OCI-LY1 (cell line): ENCODE measurements at regions not wholly inside any gene's neighbourhood (a gene's known extent, or its start where the extent isn't known, plus 50 kb on each side); places are given as distances from the start of the nearest gene placed in this dataset.

Experiments
- H2AFZ ChIP-seq: fragments of 200-600 bp; sonication (generic), shearing (Covaris generic); 2 replicates; pipeline ENCODE4 v1.6.0; 2014; ENCODE audit warnings: antibody characterized with exemption, mild to moderate bottlenecking, low read length
- H3F3A ChIP-seq: fragments of 200-600 bp; sonication (generic), shearing (Covaris generic); 2 replicates; pipeline ENCODE4 v1.6.0; 2014; ENCODE audit warnings: mild to moderate bottlenecking, antibody characterized with exemption, low read length, moderate library complexity; ENCODE audit not compliant: insufficient read depth
- H3K27ac ChIP-seq: fragments of 200-600 bp; sonication (generic); 2 replicates; pipeline ENCODE4 v1.5.1; 2014; ENCODE audit warnings: low read length, mixed run types, mild to moderate bottlenecking, low read depth; ENCODE audit not compliant: poor library complexity, severe bottlenecking
- H3K27me3 ChIP-seq: fragments of 200-600 bp; sonication (generic); 2 replicates; pipeline ENCODE4 v1.6.0; 2014; ENCODE audit warnings: antibody characterized with exemption, mild to moderate bottlenecking, low read length, moderate library complexity; ENCODE audit not compliant: insufficient read depth
- H3K36me3 ChIP-seq: fragments of 200-600 bp; sonication (generic); 2 replicates; pipeline ENCODE4 v1.6.1; 2014; ENCODE audit warnings: mild to moderate bottlenecking, antibody characterized with exemption, low read length, moderate library complexity, mixed read lengths; ENCODE audit not compliant: insufficient read depth
- H3K4me1 ChIP-seq: fragments of 200-600 bp; sonication (generic); 2 replicates; pipeline ENCODE4 v1.5.1; 2014; ENCODE audit warnings: mild to moderate bottlenecking, low read length, moderate library complexity; ENCODE audit not compliant: insufficient read depth, severe bottlenecking
- H3K4me2 ChIP-seq: fragments of 200-600 bp; sonication (generic), shearing (Covaris generic); 2 replicates; pipeline ENCODE4 v1.6.1; 2014; ENCODE audit warnings: low read length
- H3K4me3 ChIP-seq: fragments of 200-600 bp; sonication (generic); 2 replicates; pipeline ENCODE4 v1.5.1; 2014; ENCODE audit warnings: low read length, low read depth, mild to moderate bottlenecking, mixed read lengths; ENCODE audit not compliant: poor library complexity, severe bottlenecking
- H3K79me2 ChIP-seq: fragments of 200-600 bp; shearing (Covaris generic); 2 replicates; pipeline ENCODE4 v1.6.1; 2016; ENCODE audit warnings: mixed run types, low read length, mixed read lengths; ENCODE audit not compliant: insufficient read depth
- H3K9ac ChIP-seq: fragments of 200-600 bp; sonication (generic), shearing (Covaris generic); 2 replicates; pipeline ENCODE4 v1.6.1; 2014; ENCODE audit warnings: mild to moderate bottlenecking, low read length, mixed read lengths
- H3K9me2 ChIP-seq: fragments of 200-600 bp; sonication (generic), shearing (Covaris generic); 2 replicates; pipeline ENCODE4 v1.6.1; 2014; ENCODE audit warnings: low read depth, mild to moderate bottlenecking, low read length, mixed read lengths
- H3K9me3 ChIP-seq: fragments of 200-600 bp; shearing (Covaris generic); 2 replicates; pipeline ENCODE4 v1.6.1; 2014; ENCODE audit warnings: low read length, mixed read lengths
- H4K20me1 ChIP-seq: fragments of 200-600 bp; sonication (generic), shearing (Covaris generic); 2 replicates; pipeline ENCODE4 v1.6.0; 2016; ENCODE audit warnings: mild to moderate bottlenecking, low read length; ENCODE audit not compliant: insufficient read depth
- EZH2 ChIP-seq: fragments of 200-600 bp; sonication (generic), shearing (Covaris generic); IDR thresholded peaks from 2 replicates; pipeline ENCODE4 v1.8.0; 2017; ENCODE audit warnings: borderline replicate concordance, mixed run types, mild to moderate bottlenecking, antibody characterized with exemption, low read length, moderate library complexity, mixed read lengths
- TF ChIP-seq, protein P1 (sequence below): fragments of 200-600 bp; sonication (generic), shearing (Covaris generic); IDR thresholded peaks from 2 replicates; pipeline ENCODE4 v1.5.1; 2017; ENCODE audit warnings: mild to moderate bottlenecking, antibody characterized with exemption, low read length, moderate library complexity, mixed read lengths

GRCh38 chr5:89097103-89097502 lies 214.1 kb upstream of the MEF2C start:
- no peaks in the 10 kb centered on the region for H3K9me2 ChIP-seq
- TF ChIP-seq, protein P1, sequence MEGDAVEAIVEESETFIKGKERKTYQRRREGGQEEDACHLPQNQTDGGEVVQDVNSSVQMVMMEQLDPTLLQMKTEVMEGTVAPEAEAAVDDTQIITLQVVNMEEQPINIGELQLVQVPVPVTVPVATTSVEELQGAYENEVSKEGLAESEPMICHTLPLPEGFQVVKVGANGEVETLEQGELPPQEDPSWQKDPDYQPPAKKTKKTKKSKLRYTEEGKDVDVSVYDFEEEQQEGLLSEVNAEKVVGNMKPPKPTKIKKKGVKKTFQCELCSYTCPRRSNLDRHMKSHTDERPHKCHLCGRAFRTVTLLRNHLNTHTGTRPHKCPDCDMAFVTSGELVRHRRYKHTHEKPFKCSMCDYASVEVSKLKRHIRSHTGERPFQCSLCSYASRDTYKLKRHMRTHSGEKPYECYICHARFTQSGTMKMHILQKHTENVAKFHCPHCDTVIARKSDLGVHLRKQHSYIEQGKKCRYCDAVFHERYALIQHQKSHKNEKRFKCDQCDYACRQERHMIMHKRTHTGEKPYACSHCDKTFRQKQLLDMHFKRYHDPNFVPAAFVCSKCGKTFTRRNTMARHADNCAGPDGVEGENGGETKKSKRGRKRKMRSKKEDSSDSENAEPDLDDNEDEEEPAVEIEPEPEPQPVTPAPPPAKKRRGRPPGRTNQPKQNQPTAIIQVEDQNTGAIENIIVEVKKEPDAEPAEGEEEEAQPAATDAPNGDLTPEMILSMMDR = no peak
- TF ChIP-seq EZH2 = no peak
- no peaks in the 10 kb centered on the region for H3K79me2 ChIP-seq
- H3F3A ChIP-seq = no peaks in the 10 kb centered on the region
- no peaks in the 10 kb centered on the region for H3K4me1 ChIP-seq
- H3K4me2 ChIP-seq = no peak overlapping the region
- no peak overlapping the region for H3K27ac ChIP-seq
- no peaks in the 10 kb centered on the region for H4K20me1 ChIP-seq
- H3K36me3 ChIP-seq = no peaks in the 10 kb centered on the region
- H3K9me3 ChIP-seq = no peaks in the 10 kb centered on the region
- H3K4me3 ChIP-seq = no peak overlapping the region
- no peak overlapping the region for H2AFZ ChIP-seq
- H3K27me3 ChIP-seq = no peaks in the 10 kb centered on the region
- H3K9ac ChIP-seq = no peak overlapping the region

DNA sequence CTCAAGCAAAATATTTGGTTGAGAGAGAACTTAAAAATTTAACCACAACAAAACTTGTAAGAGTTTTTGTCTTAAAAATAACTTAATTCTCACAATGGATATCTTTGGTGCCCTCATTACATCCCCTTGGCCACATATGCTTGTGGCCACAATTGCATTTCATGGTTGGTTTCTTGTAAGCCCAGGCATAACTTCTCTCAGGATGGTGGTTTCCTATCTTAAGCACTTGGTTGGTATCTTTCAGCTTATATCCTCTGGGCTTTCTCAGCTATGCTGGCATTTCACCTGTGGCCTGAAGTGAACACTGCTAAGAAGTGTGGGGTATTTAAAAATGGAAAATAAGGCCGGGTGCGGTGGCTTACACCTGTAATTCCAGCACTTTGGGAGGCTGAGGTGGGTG lies 212.4 kb upstream of the MEF2C start:
- Histone ChIP-seq H3K9me3 (no peaks in the 10 kb centered on the region), H3K4me3 (no peak overlapping the region), H3K4me1 (no peaks in the 10 kb centered on the region), H3K27me3 (no peaks in the 10 kb centered on the region), H3K9ac (no peak overlapping the region), H2AFZ (no peak overlapping the region), H3K9me2 (no peaks in the 10 kb centered on the region), H3K36me3 (no peaks in the 10 kb centered on the region), H3K79me2 (no peaks in the 10 kb centered on the region), H3F3A (no peaks in the 10 kb centered on the region), H3K4me2 (no peak overlapping the region), H4K20me1 (no peaks in the 10 kb centered on the region), H3K27ac (no peak overlapping the region)
- TF ChIP-seq EZH2 = no peak
- TF ChIP-seq, protein P1 = no peak

DNA sequence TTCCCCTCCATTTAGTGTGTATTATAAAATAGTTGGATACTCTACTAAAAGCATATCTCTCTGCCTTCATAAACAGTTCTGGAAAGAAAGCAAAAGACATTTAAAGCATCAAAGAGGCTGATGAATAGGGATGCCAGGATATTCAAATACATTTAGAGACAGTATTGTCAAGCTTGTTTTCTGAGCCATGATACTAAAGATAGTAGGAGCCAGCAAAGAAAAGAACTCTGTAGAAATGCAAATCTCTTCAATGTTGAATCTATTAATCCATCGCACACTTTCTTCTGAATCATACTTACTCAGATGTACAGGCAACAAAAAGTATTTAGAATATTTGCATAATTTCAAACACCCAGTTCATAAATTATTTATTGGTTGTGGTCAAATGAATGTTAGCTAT lies 207.1 kb upstream of the MEF2C start:
- no peak overlapping the region for H3K4me2 ChIP-seq
- H3K9me2 ChIP-seq = no peaks in the 10 kb centered on the region
- H3K9me3 ChIP-seq = no peaks in the 10 kb centered on the region
- H4K20me1 ChIP-seq = no peaks in the 10 kb centered on the region
- H3K36me3 ChIP-seq = no peaks in the 10 kb centered on the region
- TF ChIP-seq EZH2 = no peak
- TF ChIP-seq, protein P1 = no peak
- H3K9ac ChIP-seq = no peak overlapping the region
- no peaks in the 10 kb centered on the region for H3K79me2 ChIP-seq
- H2AFZ ChIP-seq = no peak overlapping the region
- no peak overlapping the region for H3K4me3 ChIP-seq
- H3F3A ChIP-seq = no peaks in the 10 kb centered on the region
- no peaks in the 10 kb centered on the region for H3K4me1 ChIP-seq
- no peak overlapping the region for H3K27ac ChIP-seq
- H3K27me3 ChIP-seq = no peaks in the 10 kb centered on the region
